Calu3 (cell line): ENCODE measurements at regions not wholly inside any gene's neighbourhood (a gene's known extent, or its start where the extent isn't known, plus 50 kb on each side); places are given as distances from the start of the nearest gene placed in this dataset.

Experiments used
- BruUV-seq: library from RNA; stranded (reverse); fragments of 400-500 nt; replicated peaks from 2 replicates; lab custom pipeline; 2021; lab: Mats Ljungman, UMichigan
- CTCF ChIA-PET: fragments of 300-600 bp; sonication (Branson Sonifier 250); formaldehyde crosslinking; loops from one replicate; lab custom pipeline; 2022; ENCODE audit warnings: antibody characterized with exemption; lab: Charles Lee
- DNase-seq: peaks from one replicate; pipeline ENCODE4 v3.0.0; 2022
- H3K27ac Mint-ChIP-seq: one replicate; pipeline ENCODE4 v1.8.0; 2022; ENCODE audit warnings: mixed read lengths; ENCODE audit not compliant: unreplicated experiment
- H3K27me3 Mint-ChIP-seq: one replicate; pipeline ENCODE4 v1.8.0; 2022; ENCODE audit warnings: mixed read lengths; ENCODE audit not compliant: unreplicated experiment
- H3K36me3 Mint-ChIP-seq: one replicate; pipeline ENCODE4 v1.8.0; 2022; ENCODE audit warnings: mild to moderate bottlenecking, moderate library complexity, mixed read lengths; ENCODE audit not compliant: insufficient read depth, unreplicated experiment
- H3K4me1 Mint-ChIP-seq: one replicate; pipeline ENCODE4 v1.8.0; 2022; ENCODE audit warnings: mild to moderate bottlenecking, low read depth, mixed read lengths; ENCODE audit not compliant: unreplicated experiment
- H3K4me3 Mint-ChIP-seq: one replicate; pipeline ENCODE4 v1.8.0; 2022; ENCODE audit warnings: mild to moderate bottlenecking, low read depth, moderate library complexity, mixed read lengths; ENCODE audit not compliant: unreplicated experiment
- H3K9me3 Mint-ChIP-seq: one replicate; pipeline ENCODE4 v1.8.0; 2022; ENCODE audit warnings: low read depth, mixed read lengths; ENCODE audit not compliant: unreplicated experiment
- CTCF ChIP-seq: fragments of 200-600 bp; IDR thresholded peaks from one replicate; pipeline ENCODE4 v1.8.0; 2022; ENCODE audit warnings: antibody characterized with exemption; ENCODE audit not compliant: unreplicated experiment
- intact Hi-C: fragments of 100-400 bp; cut with micrococcal nuclease; formaldehyde crosslinking; loops from one replicate; pipeline ENCODE4 v1.10.0; 2022; ENCODE audit not compliant: unreplicated experiment

GRCh38 chr3:182445576-182445975 lies 347.7 kb upstream of the ATP11B start:
- intact Hi-C loops = no loop called here
- DNase-seq = no peak
- Mint-ChIP-seq H3K27ac (no peak overlapping the region), H3K9me3 (no peaks in the 10 kb centered on the region), H3K4me3 (no peak overlapping the region), H3K36me3 (no peaks in the 10 kb centered on the region), H3K4me1 (no peaks in the 10 kb centered on the region), H3K27me3 (no peaks in the 10 kb centered on the region)
- no TSS peak for BruUV-seq
- no peak for TF ChIP-seq CTCF
- CTCF ChIA-PET = interaction anchor here (0.7 kb wide), 1 partner anchor 99 kb away, joined by 3 read pairs; no protein-coding TSS in a partner anchor

- no peak overlapping the region for H3K27ac Mint-ChIP-seq
- no peak overlapping the region for H3K4me3 Mint-ChIP-seq
- H3K27me3 Mint-ChIP-seq = no peaks in the 10 kb centered on the region
- no TSS peak for BruUV-seq
- CTCF ChIA-PET = interaction anchor here (0.6 to 1.3 kb wide), 3 partner anchors 18 to 831 kb away, joined by 3 read pairs; no protein-coding TSS in a partner anchor
- H3K4me1 Mint-ChIP-seq = no peaks in the 10 kb centered on the region
- intact Hi-C loops = no loop called here
- H3K9me3 Mint-ChIP-seq = peaks cover 3% of the 10 kb centered on the region
- no peaks in the 10 kb centered on the region for H3K36me3 Mint-ChIP-seq
- TF ChIP-seq CTCF = no peak
- no peak for DNase-seq
Observed at GRCh38 chr3:182450942-182451787, 342.1 kb upstream of the ATP11B start.

GRCh38 chr3:182451871-182452270 lies 341.4 kb upstream of the ATP11B start:
- TF ChIP-seq CTCF = no peak
- CTCF ChIA-PET = interaction anchor here (0.8 kb wide), 1 partner anchor 750 kb away, joined by 3 read pairs; no protein-coding TSS in a partner anchor
- no peaks in the 10 kb centered on the region for H3K4me1 Mint-ChIP-seq
- H3K4me3 Mint-ChIP-seq = no peak overlapping the region
- H3K27me3 Mint-ChIP-seq = no peaks in the 10 kb centered on the region
- no peak overlapping the region for H3K27ac Mint-ChIP-seq
- no peaks in the 10 kb centered on the region for H3K36me3 Mint-ChIP-seq
- intact Hi-C loops = no loop called here
- no TSS peak for BruUV-seq
- H3K9me3 Mint-ChIP-seq = peaks cover 3% of the 10 kb centered on the region
- DNase-seq = no peak

GRCh38 chr3:182455011-182455410 lies 338.3 kb upstream of the ATP11B start:
- H3K36me3 Mint-ChIP-seq = no peaks in the 10 kb centered on the region
- H3K27me3 Mint-ChIP-seq = no peaks in the 10 kb centered on the region
- H3K9me3 Mint-ChIP-seq = peaks cover 3% of the 10 kb centered on the region
- no peaks in the 10 kb centered on the region for H3K4me1 Mint-ChIP-seq
- no peak overlapping the region for H3K27ac Mint-ChIP-seq
- no peak overlapping the region for H3K4me3 Mint-ChIP-seq
- CTCF ChIA-PET = interaction anchor here (0.6 kb wide), 1 partner anchor 143 kb away, joined by 6 read pairs; no protein-coding TSS in a partner anchor
- intact Hi-C loops = no loop called here
- no peak for TF ChIP-seq CTCF
- BruUV-seq = no TSS peak
- no peak for DNase-seq
